Tibial nerve (tissue), 4 donors: ENCODE measurements at regions not wholly inside any gene's neighbourhood (a gene's known extent, or its start where the extent isn't known, plus 50 kb on each side); places are given as distances from the start of the nearest gene placed in this dataset.

Experiments used
- DNase-seq, 2 donors: peaks; one replicate each; pipeline ENCODE4 v3.0.0-alpha.2; 2019; ENCODE audit warnings: low spot score in 2 of 2
- H3K27ac ChIP-seq, 4 donors: fragments of 200-600 bp; sonication (generic) in 3 of 4; one replicate each; pipeline ENCODE4 v1.5.1; 2017 to 2019; ENCODE audit warnings: mild to moderate bottlenecking in 1 of 4
- H3K27me3 ChIP-seq, 2 donors: fragments of 200-600 bp; sonication (generic) in 1 of 2; one replicate each; pipeline versions ENCODE4 v1.5.1 to v1.6.0; 2017 to 2019
- H3K36me3 ChIP-seq, 3 donors: fragments of 200-600 bp; sonication (generic); one replicate each; pipeline ENCODE4 v1.5.1; 2018 to 2019
- H3K4me1 ChIP-seq, 4 donors: fragments of 200-600 bp; sonication (generic) in 3 of 4; one replicate each; pipeline ENCODE4 v1.5.1; 2017 to 2019
- H3K4me3 ChIP-seq, 4 donors: fragments of 200-600 bp; sonication (generic) in 3 of 4; one replicate each; pipeline ENCODE4 v1.5.1; 2017 to 2019; ENCODE audit warnings: mild to moderate bottlenecking in 1 of 4, moderate library complexity in 1 of 4
- H3K9me3 ChIP-seq, 4 donors: fragments of 200-600 bp; sonication (generic) in 3 of 4; one replicate each; pipeline ENCODE4 v1.5.1; 2017 to 2019
- EP300 ChIP-seq, 2 donors: sonication (generic); formaldehyde crosslinking; IDR thresholded peaks; one replicate each; pipeline ENCODE4 v1.6.1; 2017; ENCODE audit warnings: antibody characterized with exemption in 2 of 2, mild to moderate bottlenecking in 1 of 2
- POLR2A ChIP-seq, 2 donors: fragments of 450-650 bp; IDR thresholded peaks; one replicate each; pipeline ENCODE4 v1.6.1; 2017; ENCODE audit warnings: antibody characterized with exemption in 2 of 2, mild to moderate bottlenecking in 2 of 2, moderate library complexity in 2 of 2
- WGBS, 2 donors: methylation state at CpG; one replicate each; pipeline ENCODE4 v1.1.5; 2018; 5-methylcytosine and 5-hydroxymethylcytosine counted together
- TF ChIP-seq, protein P1 (sequence below), 5 experiments: fragments of 200-600 bp in 3 of 5; fragments of 450-650 bp in 2 of 5; sonication (generic) in 3 of 5; IDR thresholded peaks; one replicate each; pipeline ENCODE4 v1.5.1; 2016 to 2019; ENCODE audit warnings: antibody characterized with exemption in 5 of 5, mild to moderate bottlenecking in 3 of 5, moderate library complexity in 2 of 5

DNA sequence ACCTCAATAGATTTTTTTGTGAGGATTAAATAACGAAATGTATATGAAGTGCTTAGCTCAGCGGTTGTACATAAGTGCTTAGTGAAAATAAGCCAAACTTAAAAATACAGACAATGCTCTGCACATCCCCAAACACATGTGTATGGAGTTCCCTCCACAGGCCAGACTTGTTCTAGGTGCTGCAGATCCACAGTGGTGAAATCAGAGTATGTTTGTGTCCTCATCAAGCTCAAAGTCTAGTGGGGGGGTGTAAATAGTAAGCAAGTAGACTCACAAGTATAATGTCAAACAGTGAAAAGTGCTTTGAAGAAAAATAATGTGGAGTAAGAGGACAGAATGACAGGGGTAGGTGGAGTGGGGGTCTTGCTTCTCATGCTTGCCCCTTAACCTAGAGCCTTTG lies 157.4 kb upstream of the SPRY4 start:
- DNase-seq: no peak
- no peaks in the 10 kb centered on the region for H3K36me3 ChIP-seq
- WGBS, 2 donors: 82 to 94% methylated on average over 2 of the region's 2 CpGs
- peaks cover 0 to 25% (median 1%) of the 10 kb centered on the region in 4 donors for H3K9me3 ChIP-seq
- no peak overlapping the region for H3K27ac ChIP-seq
- no peaks in the 10 kb centered on the region for H3K27me3 ChIP-seq
- TF ChIP-seq, protein P1, sequence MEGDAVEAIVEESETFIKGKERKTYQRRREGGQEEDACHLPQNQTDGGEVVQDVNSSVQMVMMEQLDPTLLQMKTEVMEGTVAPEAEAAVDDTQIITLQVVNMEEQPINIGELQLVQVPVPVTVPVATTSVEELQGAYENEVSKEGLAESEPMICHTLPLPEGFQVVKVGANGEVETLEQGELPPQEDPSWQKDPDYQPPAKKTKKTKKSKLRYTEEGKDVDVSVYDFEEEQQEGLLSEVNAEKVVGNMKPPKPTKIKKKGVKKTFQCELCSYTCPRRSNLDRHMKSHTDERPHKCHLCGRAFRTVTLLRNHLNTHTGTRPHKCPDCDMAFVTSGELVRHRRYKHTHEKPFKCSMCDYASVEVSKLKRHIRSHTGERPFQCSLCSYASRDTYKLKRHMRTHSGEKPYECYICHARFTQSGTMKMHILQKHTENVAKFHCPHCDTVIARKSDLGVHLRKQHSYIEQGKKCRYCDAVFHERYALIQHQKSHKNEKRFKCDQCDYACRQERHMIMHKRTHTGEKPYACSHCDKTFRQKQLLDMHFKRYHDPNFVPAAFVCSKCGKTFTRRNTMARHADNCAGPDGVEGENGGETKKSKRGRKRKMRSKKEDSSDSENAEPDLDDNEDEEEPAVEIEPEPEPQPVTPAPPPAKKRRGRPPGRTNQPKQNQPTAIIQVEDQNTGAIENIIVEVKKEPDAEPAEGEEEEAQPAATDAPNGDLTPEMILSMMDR (IDR thresholded peaks at IDR 0.05): no peak
- TF ChIP-seq POLR2A (IDR thresholded peaks at IDR 0.05) (no peak), EP300 (IDR thresholded peaks at IDR 0.05) (no peak)
- no peak overlapping the region for H3K4me3 ChIP-seq
- H3K4me1 ChIP-seq: no peaks in the 10 kb centered on the region

- Histone ChIP-seq H3K36me3 (no peaks in the 10 kb centered on the region), H3K4me1 (no peaks in the 10 kb centered on the region), H3K27me3 (no peaks in the 10 kb centered on the region), H3K4me3 (no peak overlapping the region), H3K9me3 (peaks cover 0 to 25% (median 1%) of the 10 kb centered on the region in 4 donors), H3K27ac (no peak overlapping the region)
- TF ChIP-seq POLR2A (IDR thresholded peaks at IDR 0.05) (no peak), EP300 (IDR thresholded peaks at IDR 0.05) (no peak)
- TF ChIP-seq, protein P1 (IDR thresholded peaks at IDR 0.05): no peak
- no peak for DNase-seq
- WGBS, 2 donors: 88 to 90% methylated on average over 3 of the region's 3 CpGs
Observed at GRCh38 chr5:142481410-142481809, 156.6 kb upstream of the SPRY4 start.

- no peak overlapping the region for H3K4me3 ChIP-seq
- no peaks in the 10 kb centered on the region for H3K36me3 ChIP-seq
- H3K27ac ChIP-seq: no peak overlapping the region
- no peaks in the 10 kb centered on the region for H3K4me1 ChIP-seq
- 81 to 88% methylated on average over 3 of the region's 3 CpGs for WGBS, 2 donors
- no peaks in the 10 kb centered on the region for H3K27me3 ChIP-seq
- TF ChIP-seq, protein P1 (IDR thresholded peaks at IDR 0.05): no peak
- TF ChIP-seq POLR2A (IDR thresholded peaks at IDR 0.05): no peak
- TF ChIP-seq EP300 (IDR thresholded peaks at IDR 0.05): no peak
- no peak for DNase-seq
- H3K9me3 ChIP-seq: peaks cover 0 to 17% (median 1%) of the 10 kb centered on the region in 4 donors
Observed at GRCh38 chr5:142479854-142480519, 155.2 kb upstream of the SPRY4 start.

GRCh38 chr5:142479150-142479549 lies 154.3 kb upstream of the SPRY4 start:
- Histone ChIP-seq H3K27me3 (no peaks in the 10 kb centered on the region), H3K27ac (no peak overlapping the region), H3K9me3 (peaks cover 0 to 8% (median 1%) of the 10 kb centered on the region in 4 donors), H3K4me3 (no peak overlapping the region), H3K36me3 (no peaks in the 10 kb centered on the region), H3K4me1 (no peaks in the 10 kb centered on the region)
- DNase-seq: no peak
- no peak for TF ChIP-seq EP300 (IDR thresholded peaks at IDR 0.05)
- TF ChIP-seq POLR2A (IDR thresholded peaks at IDR 0.05): no peak
- TF ChIP-seq, protein P1 (IDR thresholded peaks at IDR 0.05): no peak

GRCh38 chr5:142478113-142478512 lies 153.3 kb upstream of the SPRY4 start:
- no peak overlapping the region for H3K27ac ChIP-seq
- H3K4me3 ChIP-seq: no peak overlapping the region
- H3K9me3 ChIP-seq: peaks cover 0 to 8% (median 1%) of the 10 kb centered on the region in 4 donors
- TF ChIP-seq, protein P1 (IDR thresholded peaks at IDR 0.05): no peak
- no peak for TF ChIP-seq EP300 (IDR thresholded peaks at IDR 0.05)
- 67 to 73% methylated on average over 1 of the region's 1 CpG for WGBS, 2 donors
- H3K36me3 ChIP-seq: no peaks in the 10 kb centered on the region
- H3K4me1 ChIP-seq: no peaks in the 10 kb centered on the region
- H3K27me3 ChIP-seq: no peaks in the 10 kb centered on the region
- no peak for DNase-seq
